ENCODE measurements at regions not wholly inside any gene's neighbourhood (a gene's known extent, or its start where the extent isn't known, plus 50 kb on each side); places are given as distances from the start of the nearest gene placed in this dataset.
"Not testable (repeated sequence)": the region's sequence is repeated elsewhere in the genome, so short reads cannot be mapped to it uniquely, and the experiment has no call there.

- TF ChIP-seq FOXA2 (IDR thresholded peaks at IDR 0.05) (no peak), FOXA1 (IDR thresholded peaks at IDR 0.05) (no peak), ZBTB33 (IDR thresholded peaks at IDR 0.05) (no peak), ATF3 (IDR thresholded peaks at IDR 0.05) (no peak), JUND (IDR thresholded peaks at IDR 0.05) (no peak), TAF1 (conservative IDR thresholded peaks at IDR 0.05) (no peak), NR2F2 (IDR thresholded peaks at IDR 0.05) (no peak), HNF4A (conservative IDR thresholded peaks at IDR 0.05) (no peak), YY1 (IDR thresholded peaks at IDR 0.05) (no peak), HNF4G (IDR thresholded peaks at IDR 0.05) (no peak), MAX (IDR thresholded peaks at IDR 0.05) (no peak), GABPA (IDR thresholded peaks at IDR 0.05 in 1 of 2, conservative IDR thresholded peaks at IDR 0.05 in 1 of 2) (no peak), REST (IDR thresholded peaks at IDR 0.05) (no peak)
- no peak overlapping the region for H3K9ac ChIP-seq (ENCODE audit: low read depth in 1 of 2, low read length in 2 of 2)
- peaks cover 3 to 21% (median 6%) of the 10 kb centered on the region in 4 donors for H3K4me1 ChIP-seq (ENCODE audit: control insufficient read depth in 4 of 4, insufficient read depth in 4 of 4, low read length in 3 of 4)
- no peak for DNase-seq (ENCODE audit: low spot score)
- no peak overlapping the region for H3K27ac ChIP-seq (ENCODE audit: low read depth in 1 of 2, low read length in 2 of 2)
- no peak overlapping the region for H3K4me3 ChIP-seq (ENCODE audit: low read depth in 1 of 3, low read length in 3 of 3)
- WGBS: 93% methylated on average over 4 of the region's 4 CpGs
- H3K27me3 ChIP-seq (ENCODE audit: control insufficient read depth in 4 of 4, insufficient read depth in 4 of 4, low read length in 3 of 4): no peaks in the 10 kb centered on the region
- H3K9me3 ChIP-seq (ENCODE audit: control insufficient read depth in 4 of 4, low read length in 3 of 4): no peaks in the 10 kb centered on the region
- no peaks in the 10 kb centered on the region for H3K36me3 ChIP-seq (ENCODE audit: control insufficient read depth in 4 of 4, insufficient read depth in 3 of 4, low read depth in 1 of 4, low read length in 3 of 4)
These were observed 425.2 kb upstream of the PIK3R1 start for GRCh38 chr5:67790390-67790789.

- H3K27ac ChIP-seq (ENCODE audit: low read depth in 1 of 2, low read length in 2 of 2); DNase-seq (ENCODE audit: low spot score); H3K27me3 ChIP-seq (ENCODE audit: control insufficient read depth in 4 of 4, insufficient read depth in 4 of 4, low read length in 3 of 4); H3K4me1 ChIP-seq (ENCODE audit: control insufficient read depth in 4 of 4, insufficient read depth in 4 of 4, low read length in 3 of 4); H3K36me3 ChIP-seq (ENCODE audit: control insufficient read depth in 4 of 4, insufficient read depth in 3 of 4, low read depth in 1 of 4, low read length in 3 of 4); H3K4me3 ChIP-seq (ENCODE audit: low read depth in 1 of 3, low read length in 3 of 3); H3K9me3 ChIP-seq (ENCODE audit: control insufficient read depth in 4 of 4, low read length in 3 of 4); H3K9ac ChIP-seq (ENCODE audit: low read depth in 1 of 2, low read length in 2 of 2): not testable (repeated sequence)
- 74% methylated on average over 19 of the region's 19 CpGs for WGBS
These were observed 435.5 kb upstream of the PIK3R1 start for GRCh38 chr5:67779893-67780623.

Measured in liver (tissue), 7 donors.